ENCODE measurements at regions not wholly inside any gene's neighbourhood (a gene's known extent, or its start where the extent isn't known, plus 50 kb on each side); places are given as distances from the start of the nearest gene placed in this dataset.

DNA sequence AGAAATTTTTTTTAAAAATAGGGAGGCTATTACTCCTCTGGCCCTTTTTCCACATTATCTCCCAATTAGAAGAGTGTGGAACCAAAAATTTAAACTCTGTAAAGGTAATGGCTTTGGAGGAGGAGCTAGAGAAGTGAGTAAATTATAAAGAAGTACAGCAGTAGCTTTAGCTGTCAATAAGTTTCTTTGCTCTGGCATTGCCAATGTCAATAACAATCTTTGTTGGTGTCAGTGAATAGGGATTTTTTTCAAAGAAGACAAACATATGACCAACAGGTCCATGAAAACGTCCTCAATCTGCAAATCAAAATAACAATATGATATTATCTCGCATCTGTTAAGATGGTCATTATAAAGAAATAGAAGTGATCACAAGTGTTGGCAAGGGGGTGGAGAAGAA, 227.1 kb upstream of the MBL2 start:
- no peak overlapping the region for H3K4me3 ChIP-seq (ENCODE audit: low read length)
- no peak overlapping the region for H3K9ac ChIP-seq (ENCODE audit: low read length)
- no peak overlapping the region for H2AFZ ChIP-seq (ENCODE audit: low read depth, low read length)
- no peaks in the 10 kb centered on the region for H3K9me2 ChIP-seq (ENCODE audit: insufficient read depth, low read length)
- H3K27me3 ChIP-seq (ENCODE audit: insufficient read depth, low read depth, low read length): no peaks in the 10 kb centered on the region
- H4K20me1 ChIP-seq (ENCODE audit: insufficient read depth): no peaks in the 10 kb centered on the region
- no peak overlapping the region for H3K4me2 ChIP-seq (ENCODE audit: low read length)
- TF ChIP-seq, protein P1, sequence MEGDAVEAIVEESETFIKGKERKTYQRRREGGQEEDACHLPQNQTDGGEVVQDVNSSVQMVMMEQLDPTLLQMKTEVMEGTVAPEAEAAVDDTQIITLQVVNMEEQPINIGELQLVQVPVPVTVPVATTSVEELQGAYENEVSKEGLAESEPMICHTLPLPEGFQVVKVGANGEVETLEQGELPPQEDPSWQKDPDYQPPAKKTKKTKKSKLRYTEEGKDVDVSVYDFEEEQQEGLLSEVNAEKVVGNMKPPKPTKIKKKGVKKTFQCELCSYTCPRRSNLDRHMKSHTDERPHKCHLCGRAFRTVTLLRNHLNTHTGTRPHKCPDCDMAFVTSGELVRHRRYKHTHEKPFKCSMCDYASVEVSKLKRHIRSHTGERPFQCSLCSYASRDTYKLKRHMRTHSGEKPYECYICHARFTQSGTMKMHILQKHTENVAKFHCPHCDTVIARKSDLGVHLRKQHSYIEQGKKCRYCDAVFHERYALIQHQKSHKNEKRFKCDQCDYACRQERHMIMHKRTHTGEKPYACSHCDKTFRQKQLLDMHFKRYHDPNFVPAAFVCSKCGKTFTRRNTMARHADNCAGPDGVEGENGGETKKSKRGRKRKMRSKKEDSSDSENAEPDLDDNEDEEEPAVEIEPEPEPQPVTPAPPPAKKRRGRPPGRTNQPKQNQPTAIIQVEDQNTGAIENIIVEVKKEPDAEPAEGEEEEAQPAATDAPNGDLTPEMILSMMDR (IDR thresholded peaks at IDR 0.05; ENCODE audit: poor library complexity, severe bottlenecking): no peak
- TF ChIP-seq RAD21 (conservative IDR thresholded peaks at IDR 0.05) (no peak), EZH2 (IDR thresholded peaks at IDR 0.05; ENCODE audit: borderline replicate concordance, insufficient read depth, low read length, poor library complexity, severe bottlenecking) (no peak), MXI1 (conservative IDR thresholded peaks at IDR 0.05; ENCODE audit: poor library complexity, severe bottlenecking) (no peak), SMC3 (conservative IDR thresholded peaks at IDR 0.05; ENCODE audit: poor library complexity) (no peak), EP300 (conservative IDR thresholded peaks at IDR 0.05; ENCODE audit: poor library complexity, severe bottlenecking) (no peak), POLR2AphosphoS5 (IDR thresholded peaks at IDR 0.05) (no peak), TAF1 (IDR thresholded peaks at IDR 0.05; ENCODE audit: low read depth) (no peak)
- TF ChIP-seq, protein P2, sequence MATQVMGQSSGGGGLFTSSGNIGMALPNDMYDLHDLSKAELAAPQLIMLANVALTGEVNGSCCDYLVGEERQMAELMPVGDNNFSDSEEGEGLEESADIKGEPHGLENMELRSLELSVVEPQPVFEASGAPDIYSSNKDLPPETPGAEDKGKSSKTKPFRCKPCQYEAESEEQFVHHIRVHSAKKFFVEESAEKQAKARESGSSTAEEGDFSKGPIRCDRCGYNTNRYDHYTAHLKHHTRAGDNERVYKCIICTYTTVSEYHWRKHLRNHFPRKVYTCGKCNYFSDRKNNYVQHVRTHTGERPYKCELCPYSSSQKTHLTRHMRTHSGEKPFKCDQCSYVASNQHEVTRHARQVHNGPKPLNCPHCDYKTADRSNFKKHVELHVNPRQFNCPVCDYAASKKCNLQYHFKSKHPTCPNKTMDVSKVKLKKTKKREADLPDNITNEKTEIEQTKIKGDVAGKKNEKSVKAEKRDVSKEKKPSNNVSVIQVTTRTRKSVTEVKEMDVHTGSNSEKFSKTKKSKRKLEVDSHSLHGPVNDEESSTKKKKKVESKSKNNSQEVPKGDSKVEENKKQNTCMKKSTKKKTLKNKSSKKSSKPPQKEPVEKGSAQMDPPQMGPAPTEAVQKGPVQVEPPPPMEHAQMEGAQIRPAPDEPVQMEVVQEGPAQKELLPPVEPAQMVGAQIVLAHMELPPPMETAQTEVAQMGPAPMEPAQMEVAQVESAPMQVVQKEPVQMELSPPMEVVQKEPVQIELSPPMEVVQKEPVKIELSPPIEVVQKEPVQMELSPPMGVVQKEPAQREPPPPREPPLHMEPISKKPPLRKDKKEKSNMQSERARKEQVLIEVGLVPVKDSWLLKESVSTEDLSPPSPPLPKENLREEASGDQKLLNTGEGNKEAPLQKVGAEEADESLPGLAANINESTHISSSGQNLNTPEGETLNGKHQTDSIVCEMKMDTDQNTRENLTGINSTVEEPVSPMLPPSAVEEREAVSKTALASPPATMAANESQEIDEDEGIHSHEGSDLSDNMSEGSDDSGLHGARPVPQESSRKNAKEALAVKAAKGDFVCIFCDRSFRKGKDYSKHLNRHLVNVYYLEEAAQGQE (IDR thresholded peaks at IDR 0.05; ENCODE audit: borderline replicate concordance): no peak
- no peaks in the 10 kb centered on the region for H3F3A ChIP-seq (ENCODE audit: insufficient read depth, low read length, poor library complexity, severe bottlenecking)
- no peaks in the 10 kb centered on the region for H3K9me3 ChIP-seq (ENCODE audit: low read length)
- H3K27ac ChIP-seq (ENCODE audit: low read length): no peak overlapping the region
- H3K79me2 ChIP-seq (replicated peaks; ENCODE audit: insufficient read depth, low read length): no peaks in the 10 kb centered on the region
- no peaks in the 10 kb centered on the region for H3K36me3 ChIP-seq (ENCODE audit: insufficient read depth, low read length)

DNA sequence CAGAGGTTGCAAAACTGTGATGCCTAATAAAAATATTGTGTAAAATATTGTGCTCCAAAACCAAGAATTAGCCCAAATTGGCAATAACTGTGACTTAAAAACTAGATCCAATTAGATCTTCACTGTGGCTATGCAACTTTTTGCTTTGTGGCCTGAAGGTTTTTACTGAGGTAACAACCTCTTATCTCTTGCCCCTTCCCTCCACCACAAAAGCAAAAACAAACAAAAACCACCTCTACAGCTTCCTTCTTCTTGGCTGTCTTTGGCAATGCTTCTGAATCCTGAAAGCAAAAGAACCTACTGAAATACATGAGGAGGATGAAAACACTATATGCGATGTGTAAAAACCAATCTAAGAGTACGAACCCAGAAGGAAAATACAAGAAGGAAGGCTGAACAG, 226.7 kb upstream of the MBL2 start:
- Histone ChIP-seq H3K27ac (ENCODE audit: low read length) (no peak overlapping the region), H3K4me3 (ENCODE audit: low read length) (no peak overlapping the region), H3K9me3 (ENCODE audit: low read length) (no peaks in the 10 kb centered on the region), H3K27me3 (ENCODE audit: insufficient read depth, low read depth, low read length) (no peaks in the 10 kb centered on the region), H3F3A (ENCODE audit: insufficient read depth, low read length, poor library complexity, severe bottlenecking) (no peaks in the 10 kb centered on the region), H3K9ac (ENCODE audit: low read length) (no peak overlapping the region), H3K4me2 (ENCODE audit: low read length) (no peak overlapping the region), H3K9me2 (ENCODE audit: insufficient read depth, low read length) (no peaks in the 10 kb centered on the region), H3K79me2 (replicated peaks; ENCODE audit: insufficient read depth, low read length) (no peaks in the 10 kb centered on the region), H3K36me3 (ENCODE audit: insufficient read depth, low read length) (no peaks in the 10 kb centered on the region), H2AFZ (ENCODE audit: low read depth, low read length) (no peak overlapping the region), H4K20me1 (ENCODE audit: insufficient read depth) (no peaks in the 10 kb centered on the region)
- TF ChIP-seq RAD21 (conservative IDR thresholded peaks at IDR 0.05) (no peak), POLR2AphosphoS5 (IDR thresholded peaks at IDR 0.05) (no peak), MXI1 (conservative IDR thresholded peaks at IDR 0.05; ENCODE audit: poor library complexity, severe bottlenecking) (no peak)

DNA sequence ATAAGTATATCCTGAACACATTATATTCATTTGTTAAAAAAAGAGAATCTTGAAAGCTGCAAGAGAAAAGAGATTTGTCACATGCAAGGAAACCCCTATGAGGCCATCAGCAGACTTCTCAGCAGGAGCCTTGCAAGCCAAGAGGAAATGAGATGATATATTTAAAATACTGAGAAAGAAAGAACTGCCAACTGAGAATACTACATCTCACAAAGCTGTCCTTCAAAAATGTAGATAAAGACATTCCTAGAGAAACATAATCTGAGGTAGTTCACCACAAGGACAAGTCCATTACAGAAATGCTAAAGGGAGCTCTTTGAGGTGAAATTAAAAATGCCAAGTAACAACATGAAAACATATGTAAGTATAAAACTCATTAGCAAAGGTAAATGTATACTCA, 224.4 kb upstream of the MBL2 start:
- Histone ChIP-seq H3K27me3 (ENCODE audit: insufficient read depth, low read depth, low read length) (no peaks in the 10 kb centered on the region), H3F3A (ENCODE audit: insufficient read depth, low read length, poor library complexity, severe bottlenecking) (no peaks in the 10 kb centered on the region), H3K9me2 (ENCODE audit: insufficient read depth, low read length) (no peaks in the 10 kb centered on the region), H3K36me3 (ENCODE audit: insufficient read depth, low read length) (no peaks in the 10 kb centered on the region), H3K9ac (ENCODE audit: low read length) (no peak overlapping the region), H4K20me1 (ENCODE audit: insufficient read depth) (no peaks in the 10 kb centered on the region), H2AFZ (ENCODE audit: low read depth, low read length) (no peak overlapping the region), H3K27ac (ENCODE audit: low read length) (peak overlapping the region; percentile 1), H3K79me2 (replicated peaks; ENCODE audit: insufficient read depth, low read length) (no peaks in the 10 kb centered on the region), H3K4me3 (ENCODE audit: low read length) (no peak overlapping the region), H3K9me3 (ENCODE audit: low read length) (no peaks in the 10 kb centered on the region), H3K4me2 (ENCODE audit: low read length) (no peak overlapping the region)
- TF ChIP-seq EP300 (conservative IDR thresholded peaks at IDR 0.05; ENCODE audit: poor library complexity, severe bottlenecking) (peak; percentile 69), TAF1 (IDR thresholded peaks at IDR 0.05; ENCODE audit: low read depth) (no peak), SMC3 (conservative IDR thresholded peaks at IDR 0.05; ENCODE audit: poor library complexity) (no peak), POLR2AphosphoS5 (IDR thresholded peaks at IDR 0.05) (peak; percentile 36), RAD21 (conservative IDR thresholded peaks at IDR 0.05) (no peak), MXI1 (conservative IDR thresholded peaks at IDR 0.05; ENCODE audit: poor library complexity, severe bottlenecking) (no peak), EZH2 (IDR thresholded peaks at IDR 0.05; ENCODE audit: borderline replicate concordance, insufficient read depth, low read length, poor library complexity, severe bottlenecking) (no peak)
- TF ChIP-seq, protein P2 (IDR thresholded peaks at IDR 0.05; ENCODE audit: borderline replicate concordance): no peak
- TF ChIP-seq, protein P1 (IDR thresholded peaks at IDR 0.05; ENCODE audit: poor library complexity, severe bottlenecking): no peak
